Keratinocyte (primary cell): ENCODE measurements at regions not wholly inside any gene's neighbourhood (a gene's known extent, or its start where the extent isn't known, plus 50 kb on each side); places are given as distances from the start of the nearest gene placed in this dataset.

Experiments
- DNase-seq: peaks from one replicate; pipeline ENCODE4 v3.0.0-alpha.2; 2011; ENCODE audit warnings: low read depth, missing footprints, low spot score
- FAIRE-seq: peaks from 2 replicates; lab custom pipeline; 2011; peaks lifted over from hg19 to GRCh38; lab: Jason Lieb, UNC
- H2AFZ ChIP-seq: 2 replicates; pipeline ENCODE4 v1.6.0; 2012; ENCODE audit warnings: low read length, control low read depth, inconsistent platforms; ENCODE audit not compliant: control insufficient read depth
- H3K27ac ChIP-seq: 2 replicates; pipeline ENCODE4 v1.5.1; 2011; ENCODE audit warnings: low read length; ENCODE audit not compliant: control insufficient read depth, insufficient read depth
- H3K27me3 ChIP-seq: 3 replicates; pipeline ENCODE4 v1.6.0; 2011; ENCODE audit warnings: low read length; ENCODE audit not compliant: control insufficient read depth, insufficient read depth; ENCODE audit errors: extremely low read depth
- H3K36me3 ChIP-seq, 2 experiments: 2 replicates in 1 of 2; 3 replicates in 1 of 2; pipeline ENCODE4 v1.5.1; 2011; ENCODE audit warnings: low read length in 2 of 2, mild to moderate bottlenecking in 1 of 2; ENCODE audit not compliant: control insufficient read depth in 2 of 2, insufficient read depth in 2 of 2; ENCODE audit errors: extremely low read depth in 1 of 2
- H3K4me1 ChIP-seq: 3 replicates; pipeline ENCODE4 v1.5.1; 2011; ENCODE audit warnings: low read length; ENCODE audit not compliant: control insufficient read depth, insufficient read depth; ENCODE audit errors: extremely low read depth
- H3K4me2 ChIP-seq: 3 replicates; pipeline ENCODE4 v1.6.0; 2011; ENCODE audit warnings: low read depth, low read length; ENCODE audit not compliant: control insufficient read depth, insufficient read depth; ENCODE audit errors: extremely low read depth
- H3K4me3 ChIP-seq, 3 experiments: fragments of 200-600 bp in 1 of 3; sonication (generic) in 1 of 3; 2 replicates in 2 of 3; 3 replicates in 1 of 3; pipeline ENCODE4 v1.5.1; 2011 to 2016; ENCODE audit warnings: low read length in 3 of 3, mild to moderate bottlenecking in 3 of 3, control low read depth in 2 of 3, inconsistent platforms in 1 of 3, low read depth in 1 of 3, mixed read lengths in 1 of 3, mixed run types in 1 of 3, moderate library complexity in 1 of 3; ENCODE audit not compliant: control insufficient read depth in 2 of 3, insufficient read depth in 2 of 3; ENCODE audit errors: extremely low read depth in 1 of 3
- H3K79me2 ChIP-seq: 2 replicates; pipeline ENCODE4 v1.6.0; 2012; ENCODE audit warnings: low read length; ENCODE audit not compliant: control insufficient read depth, insufficient read depth
- H3K9ac ChIP-seq: 3 replicates; pipeline ENCODE4 v1.6.0; 2011; ENCODE audit warnings: low read length; ENCODE audit not compliant: control insufficient read depth, insufficient read depth; ENCODE audit errors: extremely low read depth
- H3K9me1 ChIP-seq: 3 replicates; pipeline ENCODE4 v1.6.0; 2011; ENCODE audit warnings: low read length; ENCODE audit not compliant: control insufficient read depth, insufficient read depth; ENCODE audit errors: extremely low read depth
- H3K9me3 ChIP-seq: 2 replicates; pipeline ENCODE4 v1.5.1; 2012; ENCODE audit warnings: low read depth, low read length; ENCODE audit not compliant: control insufficient read depth
- H4K20me1 ChIP-seq: 3 replicates; pipeline ENCODE4 v1.6.0; 2011; ENCODE audit warnings: low read length; ENCODE audit not compliant: control insufficient read depth, insufficient read depth; ENCODE audit errors: extremely low read depth
- EZH2 ChIP-seq: IDR thresholded peaks from one replicate; pipeline ENCODE4 v1.6.1; 2012; ENCODE audit warnings: inconsistent platforms, mild to moderate bottlenecking, low read length, moderate library complexity
- dilution Hi-C: fragments of 300-500 bp; cut with MboI; formaldehyde crosslinking; loops from one replicate; pipeline ENCODE4 v1.7.0; 2020; ENCODE audit warnings: low sequenced_read_pairs; ENCODE audit not compliant: extremely low pct_ligation_motif_present
- TF ChIP-seq, protein P1 (sequence below), 3 experiments: IDR thresholded peaks in 1 of 3; conservative IDR thresholded peaks in 1 of 3; optimal IDR thresholded peaks in 1 of 3; 2 replicates in 2 of 3; 3 replicates in 1 of 3; pipeline versions ENCODE3 to v1.5.1; 2011; ENCODE audit warnings: low read length in 3 of 3, mild to moderate bottlenecking in 3 of 3, moderate library complexity in 2 of 3, control low read depth in 1 of 3, inconsistent platforms in 1 of 3; ENCODE audit not compliant: insufficient read depth in 2 of 3; ENCODE audit errors: extremely low read depth in 1 of 3

DNA sequence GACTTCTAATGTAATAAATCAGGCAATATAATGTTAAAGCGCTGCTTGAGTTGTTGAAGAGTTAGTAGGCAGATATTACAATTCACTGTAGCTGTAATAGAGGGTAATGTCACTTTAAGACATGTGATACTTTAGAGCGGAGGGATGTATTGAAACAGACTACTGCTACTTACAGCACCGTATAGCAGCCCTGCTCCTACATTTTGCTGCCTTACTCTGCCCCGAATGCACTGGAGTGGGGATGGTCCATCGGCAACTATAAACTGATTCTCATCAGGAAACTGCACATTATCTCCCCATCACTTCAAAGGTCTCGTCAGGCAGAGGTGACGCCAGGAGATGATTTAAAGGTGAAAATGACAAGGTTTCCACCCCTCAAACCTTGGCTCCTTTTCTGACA, 349.7 kb upstream of the SUCLG2 start:
- DNase-seq = no peak
- Histone ChIP-seq H3K9me3 (no peaks in the 10 kb centered on the region), H3K9me1 (no peaks in the 10 kb centered on the region), H3K4me2 (no peak overlapping the region), H3K27ac (no peak overlapping the region), H3K4me3 (no peak overlapping the region), H2AFZ (no peak overlapping the region), H3K79me2 (no peaks in the 10 kb centered on the region), H3K36me3 (no peaks in the 10 kb centered on the region), H3K27me3 (no peaks in the 10 kb centered on the region), H3K4me1 (no peaks in the 10 kb centered on the region), H4K20me1 (no peaks in the 10 kb centered on the region), H3K9ac (no peak overlapping the region)
- FAIRE-seq = no peak
- TF ChIP-seq, protein P1, sequence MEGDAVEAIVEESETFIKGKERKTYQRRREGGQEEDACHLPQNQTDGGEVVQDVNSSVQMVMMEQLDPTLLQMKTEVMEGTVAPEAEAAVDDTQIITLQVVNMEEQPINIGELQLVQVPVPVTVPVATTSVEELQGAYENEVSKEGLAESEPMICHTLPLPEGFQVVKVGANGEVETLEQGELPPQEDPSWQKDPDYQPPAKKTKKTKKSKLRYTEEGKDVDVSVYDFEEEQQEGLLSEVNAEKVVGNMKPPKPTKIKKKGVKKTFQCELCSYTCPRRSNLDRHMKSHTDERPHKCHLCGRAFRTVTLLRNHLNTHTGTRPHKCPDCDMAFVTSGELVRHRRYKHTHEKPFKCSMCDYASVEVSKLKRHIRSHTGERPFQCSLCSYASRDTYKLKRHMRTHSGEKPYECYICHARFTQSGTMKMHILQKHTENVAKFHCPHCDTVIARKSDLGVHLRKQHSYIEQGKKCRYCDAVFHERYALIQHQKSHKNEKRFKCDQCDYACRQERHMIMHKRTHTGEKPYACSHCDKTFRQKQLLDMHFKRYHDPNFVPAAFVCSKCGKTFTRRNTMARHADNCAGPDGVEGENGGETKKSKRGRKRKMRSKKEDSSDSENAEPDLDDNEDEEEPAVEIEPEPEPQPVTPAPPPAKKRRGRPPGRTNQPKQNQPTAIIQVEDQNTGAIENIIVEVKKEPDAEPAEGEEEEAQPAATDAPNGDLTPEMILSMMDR (optimal IDR thresholded peaks at IDR 0.05 in 1 of 3, IDR thresholded peaks at IDR 0.05 in 1 of 3, conservative IDR thresholded peaks at IDR 0.05 in 1 of 3; ENCODE audit: extremely low read depth in 1 of 3, insufficient read depth in 2 of 3, low read length in 3 of 3) = no peak
- TF ChIP-seq EZH2 = no peak
- dilution Hi-C loops = no loop called here

DNA sequence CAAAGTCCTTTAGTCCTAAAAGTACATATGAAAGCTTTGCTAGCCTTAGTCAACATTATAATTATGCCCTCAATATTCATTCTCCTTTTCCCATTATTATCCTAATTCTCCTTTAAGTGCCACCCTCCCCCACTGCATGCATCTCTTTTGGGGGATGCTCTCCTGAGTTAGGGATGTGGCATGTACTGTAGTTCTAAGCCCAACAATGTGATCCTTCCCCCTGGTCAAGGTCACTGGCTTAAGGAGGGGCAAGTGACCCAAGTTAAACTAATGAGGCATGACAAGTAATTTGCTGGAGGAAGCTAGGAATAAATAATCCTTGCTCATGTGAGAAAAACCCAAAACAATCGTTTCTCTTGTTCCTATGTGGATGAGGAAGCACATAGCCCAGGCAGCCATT, 343.9 kb upstream of the SUCLG2 start:
- no peak overlapping the region for H3K27ac ChIP-seq
- FAIRE-seq (no peak), DNase-seq (no peak)
- H3K4me2 ChIP-seq = no peak overlapping the region
- H4K20me1 ChIP-seq = no peaks in the 10 kb centered on the region
- no peaks in the 10 kb centered on the region for H3K9me3 ChIP-seq
- H2AFZ ChIP-seq = no peak overlapping the region
- dilution Hi-C loops = no loop called here
- H3K9me1 ChIP-seq = no peaks in the 10 kb centered on the region
- no peak overlapping the region for H3K9ac ChIP-seq
- no peaks in the 10 kb centered on the region for H3K79me2 ChIP-seq
- no peaks in the 10 kb centered on the region for H3K4me1 ChIP-seq
- H3K36me3 ChIP-seq = no peaks in the 10 kb centered on the region
- TF ChIP-seq, protein P1 (optimal IDR thresholded peaks at IDR 0.05 in 1 of 3, IDR thresholded peaks at IDR 0.05 in 1 of 3, conservative IDR thresholded peaks at IDR 0.05 in 1 of 3; ENCODE audit: extremely low read depth in 1 of 3, insufficient read depth in 2 of 3, low read length in 3 of 3) = no peak
- no peak for TF ChIP-seq EZH2
- no peaks in the 10 kb centered on the region for H3K27me3 ChIP-seq
- H3K4me3 ChIP-seq = no peak overlapping the region
